GM18858 (cell line): ENCODE measurements at regions not wholly inside any gene's neighbourhood (a gene's known extent, or its start where the extent isn't known, plus 50 kb on each side); places are given as distances from the start of the nearest gene placed in this dataset.
"Not testable (repeated sequence)": the region's sequence is repeated elsewhere in the genome, so short reads cannot be mapped to it uniquely, and the experiment has no call there.

Experiments
- ATAC-seq: cut with Tn5 transposase; IDR thresholded peaks from one replicate; pipeline ENCODE4 v1.9.1; 2021; ENCODE audit not compliant: unreplicated experiment

DNA sequence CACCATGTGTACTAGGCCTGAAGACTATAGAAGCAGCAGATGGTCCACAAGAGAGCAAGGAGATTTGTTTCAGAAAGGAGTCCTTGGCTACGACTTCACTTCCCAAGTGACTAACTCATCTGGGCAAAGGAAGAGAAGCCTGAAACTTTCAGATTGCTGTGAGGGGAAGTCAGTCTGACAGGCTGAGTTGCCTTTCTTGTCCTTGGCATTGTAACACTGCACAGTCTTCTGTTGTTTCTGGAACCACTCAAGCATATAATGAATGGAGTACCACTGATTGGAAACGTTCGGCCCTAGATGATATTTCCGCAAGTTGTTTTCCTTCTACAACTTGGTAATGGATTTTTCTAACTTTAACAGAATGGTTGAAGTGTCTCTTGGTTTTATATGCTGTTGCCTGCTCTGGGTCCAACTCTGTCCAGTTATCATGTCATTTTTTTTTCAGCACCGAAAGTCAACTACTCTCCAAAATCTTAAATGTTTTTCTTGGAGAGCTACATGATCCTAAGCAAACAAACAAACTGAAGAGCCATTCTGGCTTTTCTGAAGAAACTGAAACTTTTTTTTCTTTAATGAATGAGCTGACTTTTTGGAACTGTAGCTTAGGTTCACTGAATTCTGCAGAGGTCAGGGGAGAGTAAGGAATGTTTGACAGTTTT is 685.7 kb downstream of the MECOM start:
- ATAC-seq = no peak

DNA sequence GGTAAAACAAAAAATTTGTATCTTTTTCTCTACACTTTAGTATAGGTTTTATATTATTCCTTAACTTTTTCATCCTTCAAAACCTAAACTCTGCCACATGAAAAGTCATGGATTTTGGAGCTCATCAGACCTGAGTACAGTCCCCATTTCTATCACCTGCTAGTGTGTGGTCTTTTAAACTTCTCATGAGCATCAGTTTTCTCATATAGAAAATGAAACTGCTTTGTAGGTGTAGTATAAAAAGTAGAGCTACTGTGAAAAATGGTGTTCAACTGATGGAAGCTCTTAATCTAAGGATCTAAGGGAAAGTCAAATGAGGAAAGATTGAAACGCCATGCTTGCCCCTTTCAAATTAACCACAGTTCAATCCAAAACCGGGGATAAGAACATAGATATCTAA is 686.5 kb downstream of the MECOM start:
- ATAC-seq = no peak

GRCh38 chr3:168975576-168975975 is 687.9 kb downstream of the MECOM start:
- no peak for ATAC-seq

DNA sequence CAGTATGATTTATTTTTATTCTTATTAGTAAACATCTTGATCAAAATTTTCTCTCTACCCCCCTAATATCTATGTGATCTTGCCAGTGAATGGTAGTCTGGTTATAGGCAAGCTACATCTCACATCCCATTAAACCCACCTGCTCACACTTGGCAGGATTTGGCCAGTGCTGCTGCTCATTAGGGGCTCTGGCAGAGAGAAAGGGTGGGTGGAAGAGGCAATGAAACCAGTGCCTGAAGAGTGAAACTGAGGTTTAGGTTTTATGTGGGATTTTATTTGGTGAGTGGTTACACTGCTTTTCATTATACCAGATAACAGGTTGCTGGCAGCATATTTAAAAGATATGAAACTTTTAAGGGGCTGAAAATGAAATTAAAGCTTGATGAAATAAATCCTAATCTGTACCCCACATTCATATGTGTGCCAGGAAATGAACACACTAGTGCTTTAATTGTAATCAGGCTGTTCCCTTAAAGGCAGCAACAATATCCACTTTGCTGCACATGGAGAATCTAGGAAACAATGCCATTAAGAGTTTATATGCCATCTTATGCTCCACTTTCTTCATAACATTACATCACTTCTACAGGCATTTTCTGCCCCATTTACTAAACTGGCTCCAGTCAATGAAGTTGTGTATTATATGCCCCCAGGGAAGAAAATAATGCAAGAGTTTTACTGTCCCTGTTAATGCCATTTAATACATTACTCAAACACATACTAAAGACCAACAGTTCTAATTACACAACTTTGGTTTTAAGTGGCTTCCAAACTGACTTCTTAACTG is 688.7 kb downstream of the MECOM start:
- ATAC-seq = no peak

DNA sequence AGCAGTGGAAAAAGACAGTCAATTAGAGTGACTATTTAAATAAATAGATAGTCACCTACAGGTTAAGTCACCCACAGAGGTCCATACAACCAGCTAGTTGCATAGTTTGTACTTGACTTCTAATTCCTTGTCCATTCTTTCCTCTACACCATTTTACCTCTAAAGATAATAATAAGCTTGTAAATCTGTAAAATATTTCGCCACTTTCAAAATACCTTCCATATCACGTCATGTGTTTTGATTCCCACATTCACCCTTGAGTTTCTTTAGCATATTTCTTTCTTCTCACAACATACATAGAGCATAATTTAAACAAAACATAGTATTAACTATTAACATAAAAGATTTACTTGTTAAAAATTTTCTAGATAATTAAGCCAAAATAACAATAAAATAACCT is 689.6 kb downstream of the MECOM start:
- no peak for ATAC-seq

DNA sequence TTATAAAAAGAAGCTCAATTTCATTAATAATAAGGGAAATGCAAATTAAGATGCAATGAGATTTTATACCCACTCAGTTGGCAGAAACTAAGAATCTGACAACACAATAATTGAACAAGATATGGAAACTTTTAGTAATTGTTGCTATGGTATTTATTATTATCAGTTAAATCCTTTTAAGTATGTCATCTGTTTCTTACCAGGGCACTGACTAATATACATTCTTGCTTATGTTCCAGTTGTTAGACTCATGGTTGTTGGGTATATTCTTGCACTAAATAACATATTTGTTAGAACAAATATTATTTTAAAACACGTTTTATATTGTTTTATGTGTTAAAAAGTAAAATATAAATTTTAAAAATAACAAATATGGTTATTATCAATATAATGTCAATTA is 690.3 kb downstream of the MECOM start:
- ATAC-seq = no peak

DNA sequence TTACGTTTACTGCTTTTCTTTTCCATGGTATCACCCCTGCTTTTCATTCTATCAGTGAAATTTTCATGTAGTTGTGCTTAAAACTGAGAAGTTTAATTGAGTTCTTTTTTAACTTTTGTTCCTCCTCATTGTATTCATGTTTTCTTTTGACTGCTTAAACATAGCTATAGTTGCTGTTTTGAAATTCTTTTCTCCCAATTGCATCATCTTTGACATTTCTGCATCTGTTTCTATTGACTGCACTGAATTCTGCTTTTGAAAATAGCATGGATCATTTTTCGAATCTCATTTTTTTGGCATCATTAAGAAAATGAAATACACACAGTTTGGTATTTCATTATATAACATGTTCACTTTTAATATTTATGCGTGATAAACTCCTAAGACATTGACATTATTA is 694.9 kb downstream of the MECOM start:
- no peak for ATAC-seq

- no peak for ATAC-seq
Measured at GRCh38 chr3:168964736-168965135, 698.8 kb downstream of the MECOM start.

- ATAC-seq = no peak
Measured at GRCh38 chr3:168961271-168961670, 702.2 kb downstream of the MECOM start.

- no peak for ATAC-seq
Measured at GRCh38 chr3:168959731-168960130, 703.8 kb downstream of the MECOM start.

DNA sequence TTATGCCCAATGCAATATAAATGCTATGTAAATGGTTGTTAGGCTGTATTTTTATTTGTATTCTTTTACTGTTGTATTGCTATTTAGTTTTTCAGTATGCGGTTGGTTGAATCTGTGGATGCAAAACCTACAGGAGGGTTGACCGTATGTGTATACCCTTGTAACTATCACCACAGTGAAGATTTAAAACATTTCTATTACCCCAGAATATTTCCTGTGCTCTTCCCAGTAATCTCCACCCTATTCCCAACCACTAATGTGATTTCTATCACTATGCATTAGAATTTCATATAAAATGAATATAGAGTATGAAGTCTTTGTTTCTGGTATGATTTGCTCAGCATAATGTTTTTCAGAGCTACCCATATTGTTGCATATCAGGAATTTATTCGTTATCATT is 705.0 kb downstream of the MECOM start:
- no peak for ATAC-seq

DNA sequence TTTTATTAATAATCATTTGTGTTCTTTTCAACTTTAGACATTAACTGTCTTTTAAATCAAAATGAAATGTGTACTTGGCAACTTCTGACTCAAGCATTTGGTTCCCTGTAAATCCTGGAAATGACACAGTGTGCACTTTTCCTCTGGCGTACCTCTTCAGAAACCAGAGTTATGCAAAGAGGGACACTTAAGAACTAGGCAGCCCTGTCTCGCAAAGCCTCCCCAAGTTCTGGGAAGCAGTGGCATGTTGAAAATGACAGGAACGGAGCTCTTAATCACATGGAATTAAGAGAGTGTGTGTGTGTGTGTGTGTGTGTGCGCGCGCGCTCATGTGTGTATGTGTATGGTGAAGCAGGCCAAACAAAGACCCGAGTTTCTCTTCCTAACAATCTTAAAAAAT is 707.4 kb downstream of the MECOM start:
- ATAC-seq = no peak

DNA sequence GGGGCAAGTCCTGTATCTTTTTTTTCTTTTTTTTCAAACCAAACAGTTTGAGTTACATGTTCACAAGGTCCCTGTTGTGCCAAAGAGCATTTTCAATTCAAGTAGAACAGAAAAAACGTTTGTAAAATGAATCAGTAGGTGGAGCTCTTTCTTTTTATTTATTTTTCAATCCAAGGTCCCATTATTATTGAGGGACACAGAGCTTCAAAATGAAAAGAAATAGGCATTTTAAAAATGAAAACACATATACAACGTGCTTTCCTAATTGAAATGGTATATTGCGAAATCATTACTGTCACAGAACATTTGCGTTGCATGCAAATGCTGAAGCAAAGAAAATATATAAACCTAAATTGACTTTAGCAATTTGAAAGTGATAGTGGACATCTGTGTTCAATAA is 711.0 kb downstream of the MECOM start:
- no peak for ATAC-seq

DNA sequence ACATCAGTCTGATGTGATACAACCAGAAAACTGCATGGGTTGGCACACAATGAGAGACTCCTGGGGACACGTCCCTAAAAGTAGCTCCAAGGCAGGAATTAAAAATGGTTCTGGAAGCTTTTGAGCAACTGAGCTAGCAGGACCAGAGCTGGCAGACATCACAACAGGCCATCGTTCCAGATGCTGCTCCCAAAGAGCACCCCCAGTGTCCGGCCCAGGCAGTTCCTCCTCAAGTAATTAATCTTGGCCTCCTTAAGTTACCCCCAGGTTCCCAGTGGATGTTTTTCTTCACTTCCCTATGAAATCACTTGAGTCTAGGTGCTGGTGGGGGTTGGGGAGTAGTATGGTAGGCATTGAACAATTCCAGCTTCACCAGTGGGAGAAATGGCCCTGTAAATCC is 711.6 kb downstream of the MECOM start:
- no peak for ATAC-seq

- no peak for ATAC-seq
Measured at GRCh38 chr3:168951368-168951767, 712.1 kb downstream of the MECOM start.

DNA sequence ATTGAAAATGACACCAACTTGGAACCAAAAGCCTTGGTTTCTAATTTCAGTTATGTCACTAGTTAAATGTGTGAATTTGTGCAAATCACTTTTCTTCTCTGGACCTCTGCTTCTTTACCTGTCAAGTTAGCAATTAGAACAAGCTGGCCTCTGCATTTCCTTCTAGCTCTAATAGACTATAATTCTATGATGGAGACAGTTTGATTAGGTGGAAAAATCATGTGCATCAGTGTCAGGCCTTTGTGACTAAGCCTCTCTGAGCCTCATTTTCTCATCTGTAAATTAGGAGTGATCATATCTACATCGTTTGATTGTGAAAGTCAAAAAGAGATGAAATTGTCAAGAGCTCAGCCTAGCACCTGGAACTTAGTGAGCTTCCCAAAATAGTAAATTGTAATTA is 712.9 kb downstream of the MECOM start:
- ATAC-seq = no peak

- no peak for ATAC-seq
Measured at GRCh38 chr3:168939651-168940238, 723.8 kb downstream of the MECOM start.

DNA sequence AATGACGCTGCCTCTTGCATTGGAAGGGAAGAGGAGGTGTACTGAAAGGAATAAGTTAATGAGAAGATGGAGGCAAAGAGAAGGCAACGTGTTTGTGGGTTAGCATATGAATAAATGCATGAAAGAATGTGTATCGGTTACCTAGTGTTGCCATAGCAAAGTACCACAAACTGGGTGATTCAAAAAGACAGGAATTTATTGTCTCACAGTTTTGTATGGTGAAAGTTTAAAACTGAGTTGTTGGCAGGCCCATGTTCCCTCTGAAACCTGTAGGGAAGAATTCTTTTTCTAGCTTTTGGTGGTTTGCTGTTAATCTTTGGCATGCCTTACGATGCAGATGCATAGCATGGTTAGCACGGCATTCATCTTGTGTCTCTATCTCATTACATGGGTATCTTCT is 729.9 kb downstream of the MECOM start:
- ATAC-seq = no peak

- ATAC-seq = not testable (repeated sequence)
Measured at GRCh38 chr3:168929997-168930396, 733.5 kb downstream of the MECOM start.

DNA sequence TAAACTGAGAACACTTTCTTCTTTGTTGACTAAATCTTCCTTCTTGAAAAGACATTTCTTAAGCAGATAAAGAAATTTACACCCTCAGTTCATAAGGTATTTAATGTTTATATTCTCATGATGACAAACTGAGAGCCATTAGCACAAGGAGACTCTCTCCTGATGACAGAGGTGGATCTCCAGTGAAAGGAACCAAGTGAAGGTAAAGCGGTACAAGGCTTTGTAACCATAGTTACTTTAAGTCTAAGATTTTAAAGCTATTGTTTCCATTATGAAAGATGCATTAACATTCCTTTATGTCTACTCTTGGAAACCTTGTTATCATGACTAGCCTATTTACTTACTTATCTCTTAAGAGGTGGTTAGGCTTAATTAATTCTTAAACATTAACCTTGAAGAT is 737.1 kb downstream of the MECOM start:
- ATAC-seq = no peak

DNA sequence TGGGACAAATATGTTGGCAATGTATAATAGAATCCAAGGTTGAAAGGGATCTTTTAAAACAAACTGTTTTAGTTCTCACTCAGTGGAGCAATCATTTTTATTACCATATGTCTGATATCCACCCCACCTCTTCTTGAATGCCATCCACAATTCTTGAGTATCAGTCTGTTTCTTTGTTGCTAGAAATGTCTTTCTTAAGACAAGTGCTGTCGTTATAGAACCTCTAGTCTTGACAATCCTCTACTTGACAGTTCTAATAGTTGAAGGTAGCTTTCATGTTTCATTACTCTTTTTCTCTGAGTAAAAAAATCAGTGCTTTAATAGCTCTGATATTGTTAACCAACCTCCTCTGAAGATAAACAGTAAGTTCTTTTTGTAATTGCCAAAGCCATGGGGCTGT is 737.9 kb downstream of the MECOM start:
- no peak for ATAC-seq

DNA sequence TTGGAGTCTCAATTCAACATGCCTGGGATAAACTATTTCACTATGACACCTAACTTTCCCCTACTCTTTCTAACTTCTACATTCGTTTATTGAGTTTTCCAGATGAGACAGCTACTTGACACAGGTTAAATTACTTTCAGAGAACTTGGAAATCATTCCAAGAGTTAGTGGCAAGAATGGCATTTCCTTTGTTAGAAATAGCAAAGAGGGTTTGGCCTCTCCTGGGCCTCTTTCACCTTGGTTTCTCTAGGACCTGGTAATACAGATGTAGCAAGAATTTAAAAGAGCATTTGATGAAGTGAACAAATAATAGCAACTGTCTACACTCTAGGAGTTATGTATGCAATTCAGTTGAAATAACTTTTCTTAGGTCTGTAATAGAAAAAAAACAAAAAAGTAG is 748.9 kb downstream of the MECOM start:
- ATAC-seq = no peak
